ENCODE measurements at regions not wholly inside any gene's neighbourhood (a gene's known extent, or its start where the extent isn't known, plus 50 kb on each side); places are given as distances from the start of the nearest gene placed in this dataset.

DNA sequence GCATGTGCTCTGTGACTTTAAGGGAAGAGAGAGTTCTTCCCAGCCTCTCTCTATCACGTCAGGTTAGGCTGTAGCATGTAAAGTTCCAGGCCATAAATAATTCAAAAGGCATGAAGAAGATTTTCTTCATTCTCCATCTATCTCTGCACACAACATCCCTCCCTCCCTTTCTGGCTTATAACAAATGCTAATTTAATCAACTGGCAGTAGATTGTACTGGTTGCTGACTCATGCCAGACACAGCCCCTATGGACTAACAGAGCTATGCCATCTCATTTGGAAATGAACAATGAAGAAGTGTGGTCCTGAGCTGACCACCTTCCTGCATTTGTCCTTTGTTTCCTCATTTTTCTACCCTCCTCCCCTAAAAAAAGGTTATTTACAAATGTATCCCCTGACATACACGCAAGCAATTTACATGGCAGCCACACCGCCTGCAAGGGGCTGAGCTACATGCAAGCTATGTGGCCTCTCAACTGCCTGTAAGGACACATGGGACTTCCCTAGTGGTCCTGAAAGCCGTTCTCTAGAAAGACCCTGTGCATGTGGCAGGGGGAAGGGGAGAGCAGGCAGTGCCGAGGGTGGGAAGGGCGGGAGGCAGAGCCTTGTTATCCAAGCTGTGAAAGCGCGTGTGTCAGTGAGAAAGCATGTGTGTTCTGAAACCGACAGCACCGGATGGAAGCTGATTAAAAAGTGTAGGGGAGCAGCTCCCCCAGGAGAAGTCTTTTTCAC is 90.9 kb upstream of the KLF7 start:
- TF ChIP-seq POLR2AphosphoS5 (IDR thresholded peaks at IDR 0.05; ENCODE audit: low read depth, low read length) = no peak
- TF ChIP-seq, protein P1, sequence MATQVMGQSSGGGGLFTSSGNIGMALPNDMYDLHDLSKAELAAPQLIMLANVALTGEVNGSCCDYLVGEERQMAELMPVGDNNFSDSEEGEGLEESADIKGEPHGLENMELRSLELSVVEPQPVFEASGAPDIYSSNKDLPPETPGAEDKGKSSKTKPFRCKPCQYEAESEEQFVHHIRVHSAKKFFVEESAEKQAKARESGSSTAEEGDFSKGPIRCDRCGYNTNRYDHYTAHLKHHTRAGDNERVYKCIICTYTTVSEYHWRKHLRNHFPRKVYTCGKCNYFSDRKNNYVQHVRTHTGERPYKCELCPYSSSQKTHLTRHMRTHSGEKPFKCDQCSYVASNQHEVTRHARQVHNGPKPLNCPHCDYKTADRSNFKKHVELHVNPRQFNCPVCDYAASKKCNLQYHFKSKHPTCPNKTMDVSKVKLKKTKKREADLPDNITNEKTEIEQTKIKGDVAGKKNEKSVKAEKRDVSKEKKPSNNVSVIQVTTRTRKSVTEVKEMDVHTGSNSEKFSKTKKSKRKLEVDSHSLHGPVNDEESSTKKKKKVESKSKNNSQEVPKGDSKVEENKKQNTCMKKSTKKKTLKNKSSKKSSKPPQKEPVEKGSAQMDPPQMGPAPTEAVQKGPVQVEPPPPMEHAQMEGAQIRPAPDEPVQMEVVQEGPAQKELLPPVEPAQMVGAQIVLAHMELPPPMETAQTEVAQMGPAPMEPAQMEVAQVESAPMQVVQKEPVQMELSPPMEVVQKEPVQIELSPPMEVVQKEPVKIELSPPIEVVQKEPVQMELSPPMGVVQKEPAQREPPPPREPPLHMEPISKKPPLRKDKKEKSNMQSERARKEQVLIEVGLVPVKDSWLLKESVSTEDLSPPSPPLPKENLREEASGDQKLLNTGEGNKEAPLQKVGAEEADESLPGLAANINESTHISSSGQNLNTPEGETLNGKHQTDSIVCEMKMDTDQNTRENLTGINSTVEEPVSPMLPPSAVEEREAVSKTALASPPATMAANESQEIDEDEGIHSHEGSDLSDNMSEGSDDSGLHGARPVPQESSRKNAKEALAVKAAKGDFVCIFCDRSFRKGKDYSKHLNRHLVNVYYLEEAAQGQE (IDR thresholded peaks at IDR 0.05; ENCODE audit: insufficient read depth in 1 of 2, low read depth in 2 of 2, low read length in 2 of 2) = no peak
